DOHH2 (cell line): ENCODE measurements at regions not wholly inside any gene's neighbourhood (a gene's known extent, or its start where the extent isn't known, plus 50 kb on each side); places are given as distances from the start of the nearest gene placed in this dataset.

Source experiments
- H3F3A ChIP-seq: fragments of 200-600 bp; sonication (generic), shearing (Covaris generic); 2 replicates; pipeline ENCODE4 v1.6.0; 2016; ENCODE audit warnings: antibody characterized with exemption, mild to moderate bottlenecking; ENCODE audit not compliant: control insufficient read depth, insufficient read depth
- H3K27ac ChIP-seq: fragments of 200-600 bp; sonication (generic); 2 replicates; pipeline ENCODE4 v1.5.1; 2014; ENCODE audit warnings: low read depth, mild to moderate bottlenecking, low read length, moderate library complexity
- H3K27me3 ChIP-seq: fragments of 200-600 bp; sonication (generic); 2 replicates; pipeline ENCODE4 v1.6.1; 2014; ENCODE audit warnings: mild to moderate bottlenecking, low read length, mixed read lengths; ENCODE audit not compliant: control insufficient read depth
- H3K36me3 ChIP-seq: fragments of 200-600 bp; sonication (generic); 2 replicates; pipeline ENCODE4 v1.6.1; 2014; ENCODE audit warnings: mild to moderate bottlenecking, low read length, moderate library complexity, mixed read lengths; ENCODE audit not compliant: control insufficient read depth
- H3K4me1 ChIP-seq: fragments of 200-600 bp; sonication (generic); 2 replicates; pipeline ENCODE4 v1.6.1; 2014; ENCODE audit warnings: mild to moderate bottlenecking, low read length, mixed read lengths; ENCODE audit not compliant: control insufficient read depth
- H3K4me2 ChIP-seq: fragments of 200-600 bp; sonication (generic); 2 replicates; pipeline ENCODE4 v1.6.0; 2014; ENCODE audit warnings: mild to moderate bottlenecking, low read length, moderate library complexity
- H3K4me3 ChIP-seq: fragments of 200-600 bp; sonication (generic); 2 replicates; pipeline ENCODE4 v1.5.1; 2014; ENCODE audit warnings: mild to moderate bottlenecking, low read length, mixed read lengths
- H3K79me2 ChIP-seq: fragments of 200-600 bp; sonication (generic); 2 replicates; pipeline ENCODE4 v1.6.1; 2014; ENCODE audit warnings: mild to moderate bottlenecking, low read length, mixed read lengths; ENCODE audit not compliant: control insufficient read depth
- H3K9me2 ChIP-seq: fragments of 200-600 bp; sonication (generic); replicated peaks from 2 replicates; pipeline ENCODE4 v1.6.1; 2014; ENCODE audit warnings: mild to moderate bottlenecking, low read length, mixed read lengths; ENCODE audit not compliant: control insufficient read depth
- H3K9me3 ChIP-seq: fragments of 200-600 bp; sonication (generic); 2 replicates; pipeline ENCODE4 v1.6.1; 2014; ENCODE audit warnings: antibody characterized with exemption, low read length, mixed read lengths; ENCODE audit not compliant: control insufficient read depth, insufficient read depth
- H4K20me1 ChIP-seq: fragments of 200-600 bp; sonication (generic); 2 replicates; pipeline ENCODE4 v1.6.0; 2014; ENCODE audit warnings: low read depth, mild to moderate bottlenecking, antibody characterized with exemption, low read length, moderate library complexity; ENCODE audit not compliant: control insufficient read depth, insufficient read depth
- CTCF ChIP-seq: fragments of 200-600 bp; sonication (generic); IDR thresholded peaks from one replicate; pipeline ENCODE4 v1.5.1; 2014; ENCODE audit warnings: antibody characterized with exemption, mild to moderate bottlenecking, low read depth, low read length; ENCODE audit not compliant: poor library complexity, severe bottlenecking
- EZH2phosphoT487 ChIP-seq: fragments of 200-600 bp; sonication (generic); IDR thresholded peaks from 2 replicates; pipeline ENCODE4 v1.6.1; 2017; ENCODE audit warnings: borderline replicate concordance, mild to moderate bottlenecking, antibody characterized with exemption, low read length, moderate library complexity, mixed read lengths

- H3K36me3 ChIP-seq = no peaks in the 10 kb centered on the region
- H3K4me1 ChIP-seq = no peaks in the 10 kb centered on the region
- no peak overlapping the region for H3K4me3 ChIP-seq
- TF ChIP-seq CTCF = no peak
- TF ChIP-seq EZH2phosphoT487 = no peak
- H3F3A ChIP-seq = no peaks in the 10 kb centered on the region
- H3K9me3 ChIP-seq = no peaks in the 10 kb centered on the region
- no peaks in the 10 kb centered on the region for H4K20me1 ChIP-seq
- peaks cover 8% of the 10 kb centered on the region for H3K27me3 ChIP-seq
- no peak overlapping the region for H3K4me2 ChIP-seq
- H3K9me2 ChIP-seq = no peaks in the 10 kb centered on the region
- no peaks in the 10 kb centered on the region for H3K79me2 ChIP-seq
- H3K27ac ChIP-seq = no peak overlapping the region
Observed at GRCh38 chr15:94070356-94071295, 160.7 kb upstream of the MCTP2 start.

GRCh38 chr15:94069844-94070243 is 161.5 kb upstream of the MCTP2 start:
- Histone ChIP-seq H3K27ac (no peak overlapping the region), H4K20me1 (no peaks in the 10 kb centered on the region), H3K4me2 (no peak overlapping the region), H3K79me2 (no peaks in the 10 kb centered on the region), H3K9me2 (no peaks in the 10 kb centered on the region), H3K4me3 (no peak overlapping the region), H3K9me3 (no peaks in the 10 kb centered on the region), H3K27me3 (peaks cover 8% of the 10 kb centered on the region), H3F3A (no peaks in the 10 kb centered on the region), H3K36me3 (no peaks in the 10 kb centered on the region), H3K4me1 (no peaks in the 10 kb centered on the region)
- no peak for TF ChIP-seq EZH2phosphoT487
- no peak for TF ChIP-seq CTCF

- Histone ChIP-seq H3K4me1 (no peaks in the 10 kb centered on the region), H3K27ac (no peak overlapping the region), H3K9me2 (no peaks in the 10 kb centered on the region), H3K4me3 (no peak overlapping the region), H3K4me2 (no peak overlapping the region), H3K79me2 (no peaks in the 10 kb centered on the region), H3K36me3 (no peaks in the 10 kb centered on the region), H3K27me3 (peaks cover 8% of the 10 kb centered on the region), H3K9me3 (no peaks in the 10 kb centered on the region), H4K20me1 (no peaks in the 10 kb centered on the region), H3F3A (no peaks in the 10 kb centered on the region)
- TF ChIP-seq CTCF (no peak), EZH2phosphoT487 (no peak)
Observed at GRCh38 chr15:94066811-94067210, 164.6 kb upstream of the MCTP2 start.
